ENCODE measurements at regions not wholly inside any gene's neighbourhood (a gene's known extent, or its start where the extent isn't known, plus 50 kb on each side); places are given as distances from the start of the nearest gene placed in this dataset.

GRCh38 chr15:23839893-23840474 lies 152.9 kb upstream of the NDN start:
- H3K27me3 ChIP-seq: no peaks in the 10 kb centered on the region
- intact Hi-C loops (cut with DNase I; ENCODE audit: low total_unique reads): no loop called here
- H3K4me3 ChIP-seq: no peak overlapping the region
- no peak for TF ChIP-seq CTCF (IDR thresholded peaks at IDR 0.05)
- no peak for TF ChIP-seq POLR2A (IDR thresholded peaks at IDR 0.05)
- H3K9me3 ChIP-seq: no peaks in the 10 kb centered on the region
- no peak for DNase-seq
- no peaks in the 10 kb centered on the region for H3K4me1 ChIP-seq
- H3K36me3 ChIP-seq: no peaks in the 10 kb centered on the region
- no peak overlapping the region for H3K27ac ChIP-seq

GRCh38 chr15:23846218-23846617 lies 159.1 kb upstream of the NDN start:
- Histone ChIP-seq H3K36me3 (no peaks in the 10 kb centered on the region), H3K4me1 (no peaks in the 10 kb centered on the region), H3K4me3 (no peak overlapping the region), H3K27me3 (no peaks in the 10 kb centered on the region), H3K27ac (no peak overlapping the region), H3K9me3 (no peaks in the 10 kb centered on the region)
- intact Hi-C loops (cut with DNase I; ENCODE audit: low total_unique reads): no loop called here
- DNase-seq: no peak
- TF ChIP-seq CTCF (IDR thresholded peaks at IDR 0.05) (no peak), POLR2A (IDR thresholded peaks at IDR 0.05) (no peak)

GRCh38 chr15:23850666-23851065 lies 163.6 kb upstream of the NDN start:
- no peak for DNase-seq
- Histone ChIP-seq H3K27ac (no peak overlapping the region), H3K36me3 (no peaks in the 10 kb centered on the region), H3K4me1 (no peaks in the 10 kb centered on the region), H3K9me3 (no peaks in the 10 kb centered on the region), H3K27me3 (no peaks in the 10 kb centered on the region), H3K4me3 (no peak overlapping the region)
- intact Hi-C loops (cut with DNase I; ENCODE audit: low total_unique reads): no loop called here
- TF ChIP-seq POLR2A (IDR thresholded peaks at IDR 0.05) (no peak), CTCF (IDR thresholded peaks at IDR 0.05) (no peak)

GRCh38 chr15:23851921-23852320 lies 164.8 kb upstream of the NDN start:
- intact Hi-C loops (cut with DNase I; ENCODE audit: low total_unique reads): no loop called here
- no peak overlapping the region for H3K4me3 ChIP-seq
- TF ChIP-seq CTCF (IDR thresholded peaks at IDR 0.05) (no peak), POLR2A (IDR thresholded peaks at IDR 0.05) (no peak)
- H3K4me1 ChIP-seq: no peaks in the 10 kb centered on the region
- H3K9me3 ChIP-seq: no peaks in the 10 kb centered on the region
- no peak for DNase-seq
- no peak overlapping the region for H3K27ac ChIP-seq
- no peaks in the 10 kb centered on the region for H3K27me3 ChIP-seq
- H3K36me3 ChIP-seq: no peaks in the 10 kb centered on the region

- Histone ChIP-seq H3K9me3 (no peaks in the 10 kb centered on the region), H3K27me3 (no peaks in the 10 kb centered on the region), H3K4me1 (no peaks in the 10 kb centered on the region), H3K36me3 (no peaks in the 10 kb centered on the region), H3K27ac (no peak overlapping the region), H3K4me3 (no peak overlapping the region)
- intact Hi-C loops (cut with DNase I; ENCODE audit: low total_unique reads): no loop called here
- DNase-seq: no peak
- no peak for TF ChIP-seq CTCF (IDR thresholded peaks at IDR 0.05)
- TF ChIP-seq POLR2A (IDR thresholded peaks at IDR 0.05): no peak
Measured at GRCh38 chr15:23853286-23853685, 166.2 kb upstream of the NDN start.

Data from uterus (tissue), 3 donors.